Sigmoid colon (tissue), 6 donors: ENCODE measurements at regions not wholly inside any gene's neighbourhood (a gene's known extent, or its start where the extent isn't known, plus 50 kb on each side); places are given as distances from the start of the nearest gene placed in this dataset.
"Not testable (repeated sequence)": the region's sequence is repeated elsewhere in the genome, so short reads cannot be mapped to it uniquely, and the experiment has no call there.

Experiments
- DNase-seq: peaks from one replicate; pipeline ENCODE4 v3.0.0-alpha.2; 2019
- H3K27ac ChIP-seq, 4 donors: fragments of 200-600 bp; sonication (generic); one replicate each; pipeline ENCODE4 v1.5.1; 2016 to 2019; ENCODE audit warnings: mild to moderate bottlenecking in 1 of 4
- H3K27me3 ChIP-seq, 3 donors: fragments of 200-600 bp; sonication (generic); one replicate each; pipeline ENCODE4 v1.5.1; 2019; ENCODE audit warnings: mild to moderate bottlenecking in 1 of 3
- H3K36me3 ChIP-seq, 4 donors: fragments of 200-600 bp; sonication (generic); one replicate each; pipeline ENCODE4 v1.5.1; 2016 to 2019
- H3K4me1 ChIP-seq, 4 donors: fragments of 200-600 bp; sonication (generic); one replicate each; pipeline ENCODE4 v1.5.1; 2017 to 2019
- H3K4me3 ChIP-seq, 4 donors: fragments of 200-600 bp; sonication (generic); one replicate each; pipeline ENCODE4 v1.5.1; 2017 to 2019; ENCODE audit warnings: mild to moderate bottlenecking in 2 of 4, moderate library complexity in 1 of 4
- H3K9me3 ChIP-seq, 4 donors: fragments of 200-600 bp in 3 of 4; sonication (generic) in 3 of 4; one replicate each; pipeline versions ENCODE4 v1.5.1 to v1.6.1; 2013 to 2019
- CTCF ChIP-seq, 4 experiments: fragments of 450-650 bp in 3 of 4; fragments of 200-600 bp in 1 of 4; IDR thresholded peaks; one replicate each; pipeline ENCODE4 v1.5.1; 2016 to 2019; ENCODE audit warnings: antibody characterized with exemption in 4 of 4, mild to moderate bottlenecking in 3 of 4, moderate library complexity in 2 of 4
- EP300 ChIP-seq, 4 donors: sonication (generic); formaldehyde crosslinking; IDR thresholded peaks; one replicate each; pipeline ENCODE4 v1.6.1; 2017; ENCODE audit warnings: antibody characterized with exemption in 4 of 4
- POLR2A ChIP-seq, 2 donors: fragments of 450-650 bp; IDR thresholded peaks; one replicate each; pipeline ENCODE4 v1.6.1; 2016; ENCODE audit warnings: antibody characterized with exemption in 2 of 2, mild to moderate bottlenecking in 2 of 2, moderate library complexity in 2 of 2
- POLR2AphosphoS5 ChIP-seq, 4 donors: sonication (generic); formaldehyde crosslinking; IDR thresholded peaks; one replicate each; pipeline ENCODE4 v1.6.1; 2017; ENCODE audit warnings: antibody characterized with exemption in 4 of 4
- WGBS, 2 donors: extraction: QIAGEN DNeasy Blood & Tissue Kit; methylation state at CpG; one replicate each; pipeline ENCODE4 v1.1.7; 2013; 5-methylcytosine and 5-hydroxymethylcytosine counted together
- intact Hi-C: fragments of 100-400 bp; cut with DNase I; formaldehyde crosslinking; loops from one replicate; pipeline ENCODE4 v1.15.1; 2023
- donor health status: healthy with polysubstance abuse.
- donor health status: healthy.

GRCh38 chr2:126117886-126118285 lies 538.1 kb upstream of the GYPC start:
- Histone ChIP-seq H3K27me3 (no peaks in the 10 kb centered on the region), H3K4me3 (no peak overlapping the region), H3K9me3 (no peaks in the 10 kb centered on the region), H3K36me3 (no peaks in the 10 kb centered on the region), H3K4me1 (no peaks in the 10 kb centered on the region), H3K27ac (no peak overlapping the region)
- no peak for DNase-seq
- WGBS, 2 donors: 88 to 91% methylated on average over 1 of the region's 1 CpG
- TF ChIP-seq POLR2AphosphoS5 (IDR thresholded peaks at IDR 0.05) (no peak), EP300 (IDR thresholded peaks at IDR 0.05) (no peak), CTCF (IDR thresholded peaks at IDR 0.05) (no peak), POLR2A (IDR thresholded peaks at IDR 0.05) (no peak)
- intact Hi-C loops: no loop called here

GRCh38 chr2:126145752-126146151 lies 510.2 kb upstream of the GYPC start:
- no peak overlapping the region for H3K4me3 ChIP-seq
- DNase-seq: no peak
- no peaks in the 10 kb centered on the region for H3K27me3 ChIP-seq
- peaks cover 0 to 5% (median 1%) of the 10 kb centered on the region in 4 donors for H3K9me3 ChIP-seq
- no peaks in the 10 kb centered on the region for H3K36me3 ChIP-seq
- TF ChIP-seq EP300 (IDR thresholded peaks at IDR 0.05) (no peak), CTCF (IDR thresholded peaks at IDR 0.05) (no peak), POLR2A (IDR thresholded peaks at IDR 0.05) (no peak), POLR2AphosphoS5 (IDR thresholded peaks at IDR 0.05) (no peak)
- intact Hi-C loops: no loop called here
- H3K27ac ChIP-seq: no peak overlapping the region
- WGBS, 2 donors: 45 to 55% methylated on average over 1 of the region's 1 CpG
- no peaks in the 10 kb centered on the region for H3K4me1 ChIP-seq

- H3K4me3 ChIP-seq: no peak overlapping the region
- no peaks in the 10 kb centered on the region for H3K9me3 ChIP-seq
- no peaks in the 10 kb centered on the region for H3K36me3 ChIP-seq
- H3K4me1 ChIP-seq: no peaks in the 10 kb centered on the region
- no peak for TF ChIP-seq CTCF (IDR thresholded peaks at IDR 0.05)
- TF ChIP-seq POLR2A (IDR thresholded peaks at IDR 0.05): no peak
- no peak for TF ChIP-seq POLR2AphosphoS5 (IDR thresholded peaks at IDR 0.05)
- no peak for TF ChIP-seq EP300 (IDR thresholded peaks at IDR 0.05)
- no peak overlapping the region for H3K27ac ChIP-seq
- DNase-seq: no peak
- WGBS, 2 donors: 87 to 90% methylated on average over 1 of the region's 1 CpG
- intact Hi-C loops: no loop called here
- H3K27me3 ChIP-seq: no peaks in the 10 kb centered on the region
Observed at GRCh38 chr2:126154256-126154785, 501.6 kb upstream of the GYPC start.

- H3K4me3 ChIP-seq, H3K36me3 ChIP-seq, H3K4me1 ChIP-seq, H3K9me3 ChIP-seq, H3K27me3 ChIP-seq, intact Hi-C loops, DNase-seq, H3K27ac ChIP-seq: not testable (repeated sequence)
- WGBS, 2 donors: 63 to 75% methylated on average over 4 of the region's 4 CpGs
Observed at GRCh38 chr2:126160950-126161349, 495.0 kb upstream of the GYPC start.

- H3K4me1 ChIP-seq: no peaks in the 10 kb centered on the region
- no peaks in the 10 kb centered on the region for H3K36me3 ChIP-seq
- intact Hi-C loops: no loop called here
- DNase-seq: no peak
- TF ChIP-seq POLR2AphosphoS5 (IDR thresholded peaks at IDR 0.05) (no peak), POLR2A (IDR thresholded peaks at IDR 0.05) (no peak), EP300 (IDR thresholded peaks at IDR 0.05) (no peak), CTCF (IDR thresholded peaks at IDR 0.05) (no peak)
- H3K9me3 ChIP-seq: no peaks in the 10 kb centered on the region
- no peaks in the 10 kb centered on the region for H3K27me3 ChIP-seq
- H3K4me3 ChIP-seq: no peak overlapping the region
- WGBS, 2 donors: 66 to 81% methylated on average over 6 of the region's 6 CpGs
- H3K27ac ChIP-seq: no peak overlapping the region
Observed at GRCh38 chr2:126172631-126173184, 483.2 kb upstream of the GYPC start.
